HG03558 (cell line): ENCODE measurements at regions not wholly inside any gene's neighbourhood (a gene's known extent, or its start where the extent isn't known, plus 50 kb on each side); places are given as distances from the start of the nearest gene placed in this dataset.

ENCODE experiments used
- ATAC-seq: cut with Tn5 transposase; IDR thresholded peaks from one replicate; pipeline ENCODE4 v1.9.1; 2021; ENCODE audit warnings: moderate number of reproducible peaks; ENCODE audit not compliant: unreplicated experiment; ENCODE audit errors: extremely low read depth

DNA sequence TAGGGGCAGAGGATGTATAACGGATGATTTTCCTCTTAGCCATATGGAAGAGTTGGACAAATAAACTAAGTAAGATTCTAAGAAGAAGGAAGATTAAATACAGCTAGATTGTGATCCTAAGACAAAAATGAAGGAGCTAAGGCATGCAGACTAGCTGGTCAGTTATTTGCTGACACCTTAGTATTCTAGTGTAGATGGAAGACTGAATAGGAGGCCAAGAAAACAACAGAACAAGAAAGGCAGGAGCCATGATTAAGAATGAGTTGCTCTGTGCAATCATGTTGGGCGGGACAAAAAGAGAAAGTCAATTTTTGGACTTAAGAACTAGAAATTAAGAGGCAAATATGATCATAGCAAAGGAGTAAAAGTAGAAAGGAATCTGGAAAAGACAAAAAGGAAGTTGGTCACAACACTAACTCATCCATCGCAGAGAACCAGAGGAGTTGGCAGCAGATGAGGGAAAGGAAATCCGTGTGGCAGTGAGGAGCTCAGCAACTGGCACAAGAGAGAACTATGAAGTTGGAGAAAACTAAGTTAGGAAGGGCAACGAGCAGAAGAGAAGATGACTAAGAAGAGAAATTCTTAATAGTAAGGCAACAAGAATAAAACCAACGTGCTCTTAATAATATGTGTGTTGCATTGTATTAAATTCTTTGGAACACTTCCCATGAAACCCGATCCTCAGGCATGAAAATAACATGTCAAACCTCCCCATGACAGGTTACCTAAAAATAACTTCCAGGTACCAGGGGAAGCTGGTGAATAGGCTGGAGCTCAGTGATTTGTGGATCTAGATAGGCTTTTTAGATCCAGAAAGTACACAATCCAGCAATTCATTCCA, 234.4 kb downstream of the LTN1 start:
- ATAC-seq: no peak

DNA sequence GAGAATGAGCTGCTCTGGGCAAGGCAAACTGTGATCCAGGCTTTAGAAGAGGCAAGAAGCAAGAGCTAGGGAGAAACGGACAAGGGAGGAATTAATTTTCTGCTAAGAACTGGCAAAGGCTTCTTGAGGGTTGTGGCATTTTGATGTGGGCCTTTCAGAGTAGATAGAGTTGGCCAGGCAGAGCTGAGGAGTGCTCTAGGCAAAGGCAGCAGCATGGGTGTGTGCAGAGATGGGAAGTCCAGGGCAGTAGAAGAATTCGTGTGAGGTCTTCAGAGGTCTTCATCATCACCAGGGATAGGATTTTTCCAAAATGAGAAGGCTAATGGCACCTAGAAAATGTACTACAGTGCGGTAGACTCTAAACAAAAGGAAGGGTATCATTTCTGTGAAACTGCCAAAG, 237.8 kb downstream of the LTN1 start:
- ATAC-seq: no peak

DNA sequence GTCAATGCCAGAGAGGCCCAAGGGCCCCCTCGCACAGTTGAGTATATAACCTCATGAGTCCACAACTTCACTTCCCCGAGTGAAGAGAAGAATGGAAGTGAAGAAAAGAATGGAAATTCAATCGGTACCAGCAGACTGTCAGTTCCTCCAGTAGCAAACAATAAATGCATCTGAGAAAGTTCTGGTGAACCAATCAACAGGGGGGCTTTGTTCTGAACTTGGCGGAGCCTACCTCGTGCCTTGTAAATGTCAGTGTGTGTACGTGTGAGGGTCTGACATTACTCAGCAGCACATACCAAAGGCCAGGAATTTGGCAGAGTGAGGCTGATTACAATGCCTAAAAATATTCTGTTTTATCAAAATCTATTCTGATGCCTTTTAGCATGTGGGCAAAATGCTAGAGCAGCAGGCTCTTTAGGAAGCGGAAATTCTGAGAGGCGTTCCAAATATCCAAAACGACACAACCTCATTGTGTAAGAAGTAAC, 238.5 kb downstream of the LTN1 start:
- no peak for ATAC-seq

DNA sequence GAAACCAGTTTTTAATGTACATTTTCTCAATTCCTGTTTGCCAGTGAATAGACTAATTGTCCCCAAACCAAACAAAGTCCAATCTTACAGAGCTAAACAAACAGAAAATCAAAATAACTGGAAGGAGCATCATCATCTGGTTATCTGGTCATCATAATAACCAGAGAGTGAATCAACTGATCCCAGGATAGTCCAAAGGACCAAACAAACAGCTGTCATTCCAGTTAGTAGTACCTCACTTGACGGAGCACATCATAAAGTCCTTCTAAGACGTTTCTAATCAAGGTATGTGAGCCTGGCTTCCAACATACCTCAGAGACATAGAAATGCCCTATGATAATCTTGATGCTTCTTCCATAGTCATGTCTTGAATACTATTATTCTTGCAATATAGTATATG, 240.5 kb downstream of the LTN1 start:
- ATAC-seq: no peak

DNA sequence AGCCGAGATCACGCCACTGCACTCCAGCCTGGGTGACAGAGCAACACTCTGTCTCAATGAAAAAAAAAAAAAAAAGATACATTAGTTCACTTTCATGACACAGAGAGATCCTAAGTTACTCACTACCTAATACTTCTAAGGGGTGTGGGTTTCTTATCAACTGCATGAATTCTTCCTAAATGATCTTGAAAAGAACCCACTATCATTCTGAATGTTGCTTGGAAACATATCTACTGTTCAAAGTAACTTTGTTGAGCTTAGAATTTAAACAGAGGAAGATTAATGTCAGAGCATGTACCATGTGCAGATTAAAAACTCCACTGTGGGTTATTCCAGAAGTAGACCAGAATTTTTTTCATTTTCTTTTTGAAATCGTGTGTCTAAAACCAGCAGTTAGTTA, 241.5 kb downstream of the LTN1 start:
- ATAC-seq: no peak

DNA sequence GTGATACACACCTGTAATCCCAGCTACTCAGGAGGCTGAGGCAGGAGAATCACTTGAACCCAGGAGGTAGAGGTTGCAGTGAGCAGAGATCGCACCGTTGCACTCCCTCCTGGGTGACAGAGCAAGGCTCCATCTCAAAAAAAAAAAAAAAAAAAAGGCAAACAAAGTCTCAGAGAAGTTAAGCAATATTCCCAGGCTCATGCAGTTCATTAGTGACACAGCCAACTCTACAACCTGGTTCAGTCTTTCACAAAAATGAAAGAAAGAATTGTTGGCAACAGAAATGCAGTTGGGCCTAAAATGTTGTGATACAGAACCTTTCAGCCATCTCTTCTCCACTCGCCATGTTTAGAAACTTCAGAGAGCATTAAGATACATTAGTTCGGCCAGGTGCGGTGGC, 242.1 kb downstream of the LTN1 start:
- no peak for ATAC-seq

DNA sequence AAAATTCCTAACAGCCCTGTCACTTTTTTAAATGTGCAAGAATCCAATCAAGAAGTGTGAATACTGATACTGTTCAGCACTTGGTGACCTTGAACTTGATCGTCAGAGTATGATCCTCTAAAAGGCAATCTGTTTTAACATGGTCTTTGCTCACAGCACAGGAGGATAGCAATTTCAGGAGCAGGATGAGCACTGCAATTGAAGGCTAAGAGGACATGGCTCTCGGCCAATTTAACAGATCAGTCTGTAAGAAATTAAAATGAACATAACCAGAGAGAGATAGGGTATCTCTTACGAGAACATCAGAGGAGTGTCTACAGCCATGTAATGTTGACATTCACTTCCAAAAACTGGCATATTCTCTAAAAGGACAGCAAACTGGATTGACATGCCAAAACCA, 243.1 kb downstream of the LTN1 start:
- ATAC-seq: no peak

DNA sequence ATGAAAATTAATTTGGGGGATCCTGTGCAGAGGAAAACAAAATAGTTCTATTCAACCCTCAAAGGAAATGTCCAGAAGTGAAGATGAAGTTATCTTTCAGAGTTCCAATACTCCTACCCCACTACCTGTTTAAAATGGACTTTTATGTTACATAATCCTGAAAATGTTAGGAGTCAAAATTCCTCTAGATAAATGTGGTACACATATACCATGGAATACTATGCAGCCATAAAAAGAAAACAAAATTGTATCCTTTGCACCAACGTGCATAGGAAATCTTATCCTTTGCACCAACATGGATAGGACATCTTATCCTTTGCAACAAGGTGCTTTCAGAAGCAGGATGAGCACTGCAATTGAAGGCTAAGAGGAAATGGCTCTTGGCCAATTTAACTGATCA, 245.2 kb downstream of the LTN1 start:
- ATAC-seq: no peak

DNA sequence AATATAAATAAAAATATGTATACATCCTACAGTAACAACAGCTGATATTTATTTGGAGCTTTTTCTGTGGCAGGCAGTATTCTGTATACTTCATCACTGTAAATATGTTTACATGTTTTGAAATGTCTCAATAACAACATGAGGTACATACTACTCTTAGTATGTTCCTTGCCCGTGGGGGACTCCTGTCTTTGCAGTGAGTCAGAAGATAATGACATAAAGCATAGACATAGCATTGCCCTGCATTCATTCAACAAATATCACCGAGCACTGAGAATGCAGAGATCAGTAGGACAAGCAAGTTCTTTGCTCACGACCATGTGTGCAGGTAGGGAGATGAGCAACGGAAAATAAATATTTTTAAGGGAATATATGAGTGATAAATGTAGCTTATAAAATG, 246.5 kb downstream of the LTN1 start:
- no peak for ATAC-seq

DNA sequence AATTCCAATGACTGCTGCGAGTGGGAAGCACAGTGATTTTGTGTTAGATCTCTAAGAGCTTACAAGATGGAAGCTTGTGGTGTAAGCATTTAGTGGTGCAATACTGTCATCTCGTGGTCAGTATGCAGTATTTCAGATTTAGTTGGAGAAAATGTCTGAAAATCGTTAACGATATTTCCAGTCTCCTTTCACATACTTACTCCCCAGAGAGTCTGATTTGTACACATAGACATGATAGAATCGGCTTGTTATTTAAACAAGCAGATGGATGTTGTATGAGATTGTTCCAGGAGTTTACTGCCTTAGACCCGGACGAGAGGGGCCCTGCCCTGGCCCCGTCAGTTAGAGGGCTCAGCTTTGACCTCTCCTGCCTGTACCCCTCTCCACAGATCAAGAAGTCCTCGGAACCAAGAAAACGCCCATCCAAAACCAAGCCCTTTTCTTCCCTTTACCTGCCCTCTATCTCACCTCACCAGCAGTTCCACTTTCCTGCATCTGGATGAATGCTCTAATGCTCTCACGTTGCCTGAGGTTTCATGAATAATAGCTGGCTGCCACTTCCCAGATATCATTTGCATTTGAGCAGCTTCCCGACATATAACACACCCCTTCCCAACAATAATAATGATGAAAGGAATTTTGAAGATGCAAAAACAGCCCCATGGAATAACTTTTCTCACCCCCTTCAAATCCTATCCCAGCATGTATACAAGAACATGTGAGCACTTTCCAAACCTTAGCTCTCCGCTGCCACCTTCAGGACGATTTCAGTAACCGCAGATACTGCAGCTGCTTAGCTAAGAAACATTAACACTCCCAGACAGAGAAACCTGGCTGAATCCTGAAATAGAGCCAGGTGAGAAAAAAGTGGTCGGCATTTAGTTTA, 247.3 kb downstream of the LTN1 start:
- ATAC-seq: peak; percentile 74

DNA sequence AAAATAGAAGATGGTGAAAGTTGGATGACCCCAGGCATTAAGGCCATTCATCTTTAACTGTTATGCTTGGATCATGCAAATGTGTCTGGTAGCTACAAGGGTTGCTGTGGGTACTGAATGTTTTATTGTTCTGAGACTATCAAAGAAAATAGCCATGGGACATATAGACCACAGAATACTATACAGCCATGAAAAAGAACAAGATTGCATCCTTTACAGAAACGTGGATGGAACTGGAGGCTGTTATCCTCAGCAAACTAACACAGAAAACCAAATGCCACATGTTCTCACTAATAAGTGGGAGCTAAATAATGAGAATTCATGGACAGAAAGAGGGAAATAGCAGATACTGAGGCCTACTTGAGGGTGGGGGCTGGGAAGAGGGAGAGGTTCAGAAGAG, 249.0 kb downstream of the LTN1 start:
- ATAC-seq: no peak

DNA sequence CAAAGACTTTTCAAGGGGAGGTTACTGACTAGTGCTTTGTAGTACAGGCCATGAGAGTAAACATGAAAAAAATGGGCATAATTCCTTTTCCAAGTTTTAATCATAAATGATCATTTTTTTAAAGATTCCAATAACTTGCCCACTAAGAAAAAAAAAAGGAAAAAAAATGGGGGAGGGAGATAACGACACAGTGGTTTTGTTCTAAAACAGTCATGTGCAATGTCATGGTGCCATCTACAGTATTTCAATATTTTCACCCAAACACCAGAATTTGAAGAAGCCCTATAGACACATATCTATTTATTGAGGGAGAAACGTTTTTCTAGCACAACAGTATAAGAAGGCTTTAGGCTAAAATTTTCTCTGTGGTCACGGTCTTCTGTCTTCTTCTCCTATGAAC, 250.2 kb downstream of the LTN1 start:
- ATAC-seq: no peak

DNA sequence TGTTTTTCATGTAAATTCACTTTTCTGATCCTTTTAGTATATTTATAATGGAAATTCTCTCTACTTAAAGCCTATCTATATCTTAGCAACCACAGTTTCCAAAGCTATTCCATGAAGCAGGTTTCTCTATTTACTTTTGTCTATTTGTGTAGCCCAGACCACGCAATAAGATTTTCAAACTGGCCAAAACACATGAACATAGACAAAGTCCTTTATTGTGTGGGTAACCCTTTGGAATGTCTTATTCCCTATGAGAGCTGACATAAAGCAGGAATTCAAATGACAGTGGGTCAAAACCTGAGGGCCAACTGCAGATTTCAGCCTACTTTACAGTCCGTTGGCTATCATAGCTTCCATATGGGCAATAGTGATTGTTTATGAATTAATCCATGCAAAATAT, 252.6 kb downstream of the LTN1 start:
- no peak for ATAC-seq

DNA sequence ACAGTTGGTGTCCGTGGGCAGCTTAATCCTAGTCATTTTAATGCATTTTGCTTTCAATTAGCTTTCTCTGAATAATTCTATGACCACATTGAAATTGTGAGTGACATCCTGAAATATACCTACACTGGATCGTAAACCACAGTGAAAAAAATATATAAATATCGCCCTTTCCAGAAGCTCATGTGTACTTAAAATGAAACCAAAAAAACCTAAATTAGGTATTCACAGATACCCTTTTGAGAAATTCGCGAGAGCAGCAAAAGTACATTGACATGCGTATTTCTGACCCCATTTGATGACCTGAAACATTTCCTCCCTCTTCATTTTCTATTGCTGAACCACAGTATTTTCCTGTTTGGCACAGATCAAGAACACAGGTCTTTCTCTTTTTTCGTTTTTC, 253.8 kb downstream of the LTN1 start:
- no peak for ATAC-seq

DNA sequence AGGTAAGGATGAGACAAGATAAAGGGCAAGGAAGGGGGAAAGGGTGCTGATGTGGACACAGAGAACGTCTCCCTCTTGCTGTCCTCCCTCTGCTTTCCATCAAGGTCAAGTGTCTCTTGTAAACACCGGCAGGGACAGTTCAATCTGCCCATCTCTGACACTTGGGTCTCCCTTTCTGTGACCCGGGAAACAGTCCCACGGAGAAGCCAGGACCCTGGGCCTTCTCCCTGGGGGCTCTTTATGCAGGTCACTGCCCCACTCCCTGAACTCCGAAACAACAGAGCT, 254.3 kb downstream of the LTN1 start:
- ATAC-seq: no peak

DNA sequence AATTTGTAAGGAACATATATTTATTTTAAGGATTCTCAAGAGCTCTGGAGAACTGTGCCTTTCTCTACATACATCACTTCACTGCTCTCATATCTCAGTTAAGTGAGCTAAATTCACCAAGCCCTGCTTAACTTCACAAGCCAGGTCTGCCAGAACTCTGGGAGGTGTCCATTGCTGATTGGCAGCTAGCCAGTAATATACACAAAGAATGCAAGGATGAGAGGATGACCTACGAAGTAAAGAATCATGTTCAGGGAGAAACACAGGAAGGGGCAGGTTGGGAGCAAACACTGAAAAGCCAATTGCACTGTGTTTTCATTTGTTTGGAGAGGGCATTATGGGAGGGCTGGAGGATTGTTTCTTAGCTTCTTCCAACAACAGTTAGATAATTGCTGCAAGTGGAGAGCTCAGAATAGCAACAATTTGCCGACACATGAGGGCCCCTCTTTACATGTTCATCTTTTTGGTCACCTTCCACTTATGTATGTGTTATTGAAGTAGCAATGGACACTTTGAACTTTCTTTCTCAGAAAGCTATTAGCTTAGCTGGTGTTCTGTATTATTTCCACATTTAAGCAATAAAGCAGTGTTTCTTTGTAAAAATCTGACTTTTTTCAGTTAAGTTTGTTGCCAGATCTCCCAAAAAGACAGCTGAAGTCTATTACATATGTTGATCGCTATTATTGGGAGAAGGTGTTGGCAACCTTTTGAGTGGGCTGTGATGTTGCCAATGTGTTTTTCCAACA, 254.8 kb downstream of the LTN1 start:
- ATAC-seq: no peak

DNA sequence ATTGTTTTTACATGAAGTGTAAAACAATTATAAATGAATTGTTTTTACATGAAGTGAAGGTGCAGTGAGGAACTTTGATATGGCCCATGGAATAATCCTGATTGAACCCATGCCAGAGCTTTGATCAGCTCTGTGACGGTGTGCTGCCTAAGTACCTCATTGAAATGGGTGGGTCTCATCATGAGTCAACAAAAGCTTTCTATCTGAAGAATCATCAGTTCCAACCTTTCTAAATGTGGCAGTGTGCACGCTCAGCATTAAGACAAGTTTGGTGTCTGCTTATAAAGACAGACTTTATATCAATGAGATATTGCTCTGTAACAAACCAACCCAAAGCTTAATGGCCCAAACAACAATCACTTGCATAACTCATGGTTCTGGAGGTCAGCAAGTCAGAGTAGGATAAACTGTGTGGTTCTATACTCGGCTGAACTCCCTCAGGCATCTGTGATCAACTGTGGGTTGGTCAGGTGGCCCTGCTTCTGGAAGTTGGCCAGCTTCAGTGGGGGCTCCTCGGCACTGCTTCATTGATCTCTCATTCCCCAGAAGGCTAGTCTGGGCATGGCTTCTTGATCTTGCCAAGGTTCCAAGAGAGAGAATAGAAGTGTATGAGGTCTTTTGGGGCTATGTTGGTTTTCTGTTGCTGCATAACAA, 258.0 kb downstream of the LTN1 start:
- ATAC-seq: no peak

DNA sequence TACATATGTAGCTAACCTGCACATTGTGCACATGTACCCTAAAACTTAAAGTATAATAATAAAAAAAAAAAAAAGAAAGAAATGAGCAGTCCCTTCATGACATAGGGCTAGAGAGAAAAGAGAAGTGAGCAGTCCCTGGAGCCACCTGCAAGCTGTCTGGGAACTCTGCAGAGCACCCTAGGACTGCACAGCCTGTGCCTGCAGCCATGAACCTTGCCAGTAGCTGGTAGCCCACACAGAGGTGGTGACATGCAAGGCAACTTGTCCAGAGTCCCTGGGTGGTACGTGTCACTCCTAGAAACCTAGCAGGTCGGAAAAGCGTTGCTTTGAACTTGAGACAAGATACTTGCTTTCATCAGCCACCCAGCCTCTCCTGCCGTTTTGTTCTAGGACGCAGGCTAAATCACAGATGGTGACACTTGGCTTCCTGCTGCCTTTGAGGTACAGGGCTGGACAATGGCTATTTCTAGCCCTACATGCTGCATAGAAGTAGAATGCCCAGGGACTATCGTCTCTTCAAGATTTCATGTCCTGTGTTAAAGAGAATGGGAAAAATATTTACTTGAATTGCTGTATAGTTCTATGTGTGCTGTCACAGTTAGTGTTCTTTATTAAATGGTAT, 260.9 kb downstream of the LTN1 start:
- no peak for ATAC-seq

DNA sequence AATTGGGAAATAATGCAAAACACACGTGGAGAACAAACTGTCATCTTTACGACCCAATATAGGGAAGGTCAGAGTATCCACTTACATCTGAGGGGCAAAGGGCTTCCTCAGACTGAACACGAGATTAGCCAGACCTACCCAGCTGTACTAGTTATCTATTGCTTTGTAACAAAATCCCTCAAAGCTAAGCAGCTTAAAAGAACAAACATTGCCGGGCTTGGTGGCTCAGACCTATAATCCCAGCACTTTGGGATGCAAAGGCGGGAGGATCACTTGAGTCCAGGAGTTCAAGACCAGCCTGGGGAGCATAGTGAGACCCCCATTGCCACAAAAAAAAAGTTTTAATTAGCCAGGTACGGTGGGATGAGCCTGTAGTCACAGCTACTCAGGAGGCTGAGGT, 262.8 kb downstream of the LTN1 start:
- no peak for ATAC-seq

DNA sequence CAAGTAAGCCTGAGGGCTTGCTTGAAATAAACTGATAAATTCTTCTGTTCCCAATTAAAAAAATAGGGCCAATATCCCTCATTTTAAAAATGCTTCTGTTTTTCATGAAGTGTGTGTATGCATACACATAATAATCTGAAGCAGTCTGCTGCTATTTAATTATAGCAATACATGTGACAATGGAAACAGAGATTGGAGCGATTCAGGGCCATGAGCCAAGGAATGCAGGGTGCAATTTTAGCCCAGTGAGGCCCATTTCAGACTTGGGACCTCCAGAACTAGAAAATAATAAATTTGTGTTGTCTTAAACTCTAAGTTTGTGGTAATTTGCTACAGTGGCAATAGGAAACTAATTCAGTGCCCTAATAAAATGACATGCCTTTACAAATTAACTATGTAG, 264.9 kb downstream of the LTN1 start:
- no peak for ATAC-seq
